AG04449 (cell line): ENCODE measurements at regions not wholly inside any gene's neighbourhood (a gene's known extent, or its start where the extent isn't known, plus 50 kb on each side); places are given as distances from the start of the nearest gene placed in this dataset.

Experiments used
- CTCF ChIA-PET: fragments of 350-600 bp; formaldehyde crosslinking; extraction: SDS; loops from one replicate; lab custom pipeline; 2021; ENCODE audit warnings: antibody characterized with exemption; lab: Yijun Ruan, JAX
- POLR2A ChIA-PET: fragments of 400-600, 350-600 bp; formaldehyde crosslinking; extraction: SDS; loops from one replicate; lab custom pipeline; 2020; ENCODE audit warnings: antibody characterized with exemption, inconsistent platforms; lab: Yijun Ruan, JAX
- DNase-seq: peaks from one replicate; pipeline ENCODE4 v3.0.0-alpha.2; 2010; ENCODE audit warnings: low read depth, low spot score
- H3K4me3 ChIP-seq: 2 replicates; pipeline ENCODE4 v1.5.1; 2011; ENCODE audit warnings: low read depth, mild to moderate bottlenecking, control low read depth, low read length
- CTCF ChIP-seq: IDR thresholded peaks from one replicate; pipeline ENCODE4 v1.5.1; 2011; ENCODE audit warnings: mild to moderate bottlenecking, moderate library complexity, low read length, control low read depth, inconsistent platforms; ENCODE audit not compliant: insufficient read depth; ENCODE audit errors: missing control alignments

DNA sequence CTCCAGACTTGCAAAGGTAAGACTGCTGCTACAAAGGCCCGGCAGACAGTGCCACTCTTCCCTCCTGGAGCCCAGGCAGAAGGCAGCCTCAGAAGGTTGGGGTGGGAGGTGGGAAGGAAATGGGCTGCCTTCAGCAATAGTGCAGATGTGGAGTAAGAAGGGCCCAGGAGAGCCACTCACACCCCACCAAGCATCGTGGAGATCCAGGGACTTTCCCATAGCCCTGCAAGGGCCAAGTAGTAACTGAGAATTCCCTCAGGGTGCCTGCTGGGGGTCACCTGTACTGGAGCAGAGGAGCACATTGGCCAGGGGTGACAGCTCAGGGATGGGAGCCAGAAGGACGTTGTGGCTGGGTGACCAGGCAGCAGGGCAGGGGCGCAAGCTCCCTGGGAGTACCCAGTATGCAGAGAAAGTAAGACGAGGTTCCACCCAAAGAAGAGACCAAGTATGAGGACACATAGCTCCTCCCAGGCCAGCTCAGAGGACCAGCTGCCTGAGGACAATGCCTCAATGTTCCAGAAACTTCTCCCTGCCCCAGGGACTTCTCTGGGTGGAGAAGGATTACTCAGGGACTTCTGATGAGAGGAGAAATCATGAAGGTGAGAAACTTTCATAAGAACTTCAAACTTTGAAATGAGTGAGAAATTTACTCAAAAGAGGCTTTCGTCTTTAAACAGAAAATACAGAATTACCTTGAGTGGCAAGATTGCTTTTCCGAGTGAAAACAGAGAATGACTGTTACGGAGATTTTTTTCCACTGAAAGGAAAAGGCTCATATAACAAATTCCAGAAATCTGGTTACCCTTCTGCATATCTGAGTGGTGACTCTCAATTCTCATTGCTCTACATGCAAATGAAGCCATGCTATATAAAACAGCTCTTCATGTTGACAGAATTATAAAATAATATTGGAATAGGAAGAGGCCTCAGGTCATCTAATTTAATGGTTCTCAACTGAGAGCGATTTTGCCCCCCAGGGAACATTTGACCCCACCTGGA, 87.9 kb upstream of the TRIO start:
- CTCF ChIA-PET: no interaction called here
- no peak overlapping the region for H3K4me3 ChIP-seq
- TF ChIP-seq CTCF: no peak
- DNase-seq: peak; percentile 29
- POLR2A ChIA-PET: interaction anchor here (0.7 to 1.0 kb wide), 2 partner anchors 17 to 194 kb away, joined by 3 to 6 read pairs; no protein-coding TSS in a partner anchor

DNA sequence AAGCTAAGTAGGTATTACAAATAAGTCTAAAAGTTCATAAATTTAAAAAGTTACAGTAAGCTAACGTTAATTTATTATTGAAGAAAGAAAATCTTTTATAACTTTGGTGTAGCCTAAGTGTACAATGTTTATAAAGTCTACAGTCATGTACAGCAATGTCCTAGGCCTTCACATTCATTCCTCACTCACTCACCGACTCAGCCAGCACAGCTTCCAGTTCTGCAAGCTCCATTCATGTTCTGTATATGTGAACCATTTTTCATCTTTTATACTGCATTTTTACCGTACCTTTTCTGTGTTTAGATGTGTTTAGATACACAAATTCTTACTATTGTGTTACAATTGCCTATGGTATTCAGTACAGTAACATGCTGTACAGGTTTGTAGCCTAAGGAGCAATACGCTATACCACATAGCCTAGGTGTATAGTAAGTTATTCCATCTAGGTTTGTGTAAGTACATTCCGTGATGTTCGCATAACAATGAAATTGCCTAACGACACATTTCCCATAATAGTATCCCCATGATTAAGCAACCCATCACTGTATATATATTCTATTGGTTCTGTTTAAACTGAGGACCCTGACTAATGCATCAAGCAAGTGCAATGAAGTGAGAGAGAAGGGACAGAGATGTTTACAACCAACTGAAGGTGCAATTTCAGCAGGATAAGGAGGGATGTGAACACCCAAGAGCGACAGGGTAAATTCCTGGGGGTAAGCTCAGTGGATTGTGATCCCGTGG, 88.9 kb upstream of the TRIO start:
- no peak for TF ChIP-seq CTCF
- no peak overlapping the region for H3K4me3 ChIP-seq
- ChIA-PET POLR2A (no interaction called here), CTCF (interaction anchor here (0.9 kb wide), 1 partner anchor 12 kb away, joined by 5 read pairs; no protein-coding TSS in a partner anchor)
- no peak for DNase-seq

DNA sequence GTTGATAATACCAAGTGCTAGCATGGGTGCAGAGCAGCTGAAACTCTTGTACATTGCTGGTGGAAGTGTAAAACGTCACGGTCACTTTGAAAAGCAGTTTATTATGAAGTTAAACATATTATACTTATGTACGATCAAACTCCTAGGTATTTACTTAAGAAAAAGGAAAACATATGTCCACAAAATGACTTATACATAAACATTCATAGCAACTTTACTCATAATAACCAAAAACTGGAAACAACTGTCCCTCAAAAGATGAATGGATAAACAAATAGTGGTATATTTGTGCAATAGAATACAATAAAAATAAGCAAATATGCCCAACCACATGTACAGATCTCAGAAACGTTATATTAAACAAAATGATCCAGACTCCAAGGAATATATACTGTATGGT, 92.3 kb upstream of the TRIO start:
- CTCF ChIA-PET: interaction anchor here (0.8 to 1.4 kb wide), 2 partner anchors 12 to 15 kb away, joined by 3 to 5 read pairs; no protein-coding TSS in a partner anchor

GRCh38 chr5:14048434-14048833, 94.7 kb upstream of the TRIO start:
- TF ChIP-seq CTCF: no peak
- ChIA-PET CTCF (no interaction called here), POLR2A (no interaction called here)
- H3K4me3 ChIP-seq: no peak overlapping the region
- no peak for DNase-seq

More for the DNA sequence above, 92.3 kb upstream of the TRIO start:
- DNase-seq: no peak
- TF ChIP-seq CTCF: no peak
- POLR2A ChIA-PET: interaction anchor here (0.7 kb wide), 1 partner anchor 363 kb away, joined by 5 read pairs; no protein-coding TSS in a partner anchor
- no peak overlapping the region for H3K4me3 ChIP-seq

- no peak for DNase-seq
- POLR2A ChIA-PET: no interaction called here
- CTCF ChIA-PET: interaction anchor here (0.7 kb wide), 2 partner anchors 12 to 147 kb away, joined by 3 to 5 read pairs; no protein-coding TSS in a partner anchor
- no peak overlapping the region for H3K4me3 ChIP-seq
- no peak for TF ChIP-seq CTCF
Observed at GRCh38 chr5:14041528-14042192, 97.2 kb upstream of the DNAH5 start.
